Fibroblast of lung (primary cell): ENCODE measurements at regions not wholly inside any gene's neighbourhood (a gene's known extent, or its start where the extent isn't known, plus 50 kb on each side); places are given as distances from the start of the nearest gene placed in this dataset.

Experiments
- DNase-seq, 2 donors: peaks; one replicate each; pipeline versions ENCODE4 v3.0.0 to v3.0.0-alpha.2; 2010; ENCODE audit warnings: low read depth in 2 of 2
- H2AFZ ChIP-seq: 2 replicates; pipeline ENCODE4 v1.5.1; 2012; ENCODE audit warnings: low read length, control low read depth, inconsistent platforms
- H3K27ac ChIP-seq: 2 replicates; pipeline ENCODE4 v1.5.1; 2011; ENCODE audit warnings: low read length, control low read depth; ENCODE audit not compliant: insufficient read depth
- H3K27me3 ChIP-seq: 2 replicates; pipeline ENCODE4 v1.5.1; 2011; ENCODE audit warnings: mild to moderate bottlenecking, low read length; ENCODE audit not compliant: control insufficient read depth, insufficient read depth
- H3K36me3 ChIP-seq: 2 replicates; pipeline ENCODE4 v1.5.1; 2011; ENCODE audit warnings: low read length; ENCODE audit not compliant: control insufficient read depth, insufficient read depth
- H3K4me1 ChIP-seq: 2 replicates; pipeline ENCODE4 v1.5.1; 2011; ENCODE audit warnings: low read length; ENCODE audit not compliant: control insufficient read depth, insufficient read depth; ENCODE audit errors: extremely low read depth
- H3K4me2 ChIP-seq: 2 replicates; pipeline ENCODE4 v1.5.1; 2011; ENCODE audit warnings: low read length, control low read depth; ENCODE audit not compliant: insufficient read depth; ENCODE audit errors: extremely low read depth
- H3K4me3 ChIP-seq, 4 experiments: fragments of 200-600 bp in 1 of 4; sonication (generic) in 1 of 4; replicated peaks in 1 of 4; 2 replicates each; pipeline ENCODE4 v1.5.1; 2011 to 2016; ENCODE audit warnings: low read length in 4 of 4, low read depth in 3 of 4, mild to moderate bottlenecking in 3 of 4, control low read depth in 2 of 4, inconsistent platforms in 1 of 4, mixed read lengths in 1 of 4; ENCODE audit not compliant: insufficient read depth in 1 of 4; ENCODE audit errors: control extremely low read depth in 1 of 4
- H3K79me2 ChIP-seq: 2 replicates; pipeline ENCODE4 v1.5.1; 2012; ENCODE audit warnings: mild to moderate bottlenecking, low read length, inconsistent platforms; ENCODE audit not compliant: control insufficient read depth, insufficient read depth
- H3K9ac ChIP-seq: 2 replicates; pipeline ENCODE4 v1.5.1; 2011; ENCODE audit warnings: mild to moderate bottlenecking, low read length, control low read depth; ENCODE audit not compliant: insufficient read depth
- H3K9me3 ChIP-seq: 2 replicates; pipeline ENCODE4 v1.5.1; 2012; ENCODE audit warnings: low read depth, low read length; ENCODE audit not compliant: control insufficient read depth, insufficient read depth
- H4K20me1 ChIP-seq: 2 replicates; pipeline ENCODE4 v1.5.1; 2011; ENCODE audit warnings: low read length; ENCODE audit not compliant: control insufficient read depth, insufficient read depth; ENCODE audit errors: extremely low read depth
- CTCF ChIP-seq, 2 donors: IDR thresholded peaks in 1 of 2; conservative IDR thresholded peaks in 1 of 2; 1 replicate in 1 of 2; 2 replicates in 1 of 2; pipeline ENCODE4 v1.5.1; 2011 to 2012; ENCODE audit warnings: low read length in 2 of 2, control low read depth in 1 of 2, inconsistent platforms in 1 of 2, low read depth in 1 of 2, mild to moderate bottlenecking in 1 of 2
- EZH2 ChIP-seq: IDR thresholded peaks from 2 replicates; pipeline ENCODE4 v1.5.1; 2012; ENCODE audit warnings: low read length, control low read depth, mild to moderate bottlenecking; ENCODE audit errors: missing control alignments

- no peaks in the 10 kb centered on the region for H3K27me3 ChIP-seq
- H3K4me2 ChIP-seq = no peak overlapping the region
- DNase-seq = no peak
- TF ChIP-seq CTCF (conservative IDR thresholded peaks at IDR 0.05 in 1 of 2, IDR thresholded peaks at IDR 0.05 in 1 of 2; ENCODE audit: low read depth in 1 of 2, low read length in 2 of 2) = no peak
- TF ChIP-seq EZH2 = no peak
- H3K79me2 ChIP-seq = no peaks in the 10 kb centered on the region
- no peak overlapping the region for H2AFZ ChIP-seq
- H3K9me3 ChIP-seq = no peaks in the 10 kb centered on the region
- no peak overlapping the region for H3K4me3 ChIP-seq
- no peaks in the 10 kb centered on the region for H4K20me1 ChIP-seq
- H3K9ac ChIP-seq = no peak overlapping the region
- no peak overlapping the region for H3K27ac ChIP-seq
- H3K36me3 ChIP-seq = no peaks in the 10 kb centered on the region
- no peaks in the 10 kb centered on the region for H3K4me1 ChIP-seq
Observed at GRCh38 chr15:25239471-25240345, 199.1 kb downstream of the UBE3A start.

- DNase-seq = no peak
- Histone ChIP-seq H3K4me3 (no peak overlapping the region), H3K79me2 (no peaks in the 10 kb centered on the region), H3K4me2 (no peak overlapping the region), H2AFZ (no peak overlapping the region), H3K27me3 (no peaks in the 10 kb centered on the region), H3K9me3 (no peaks in the 10 kb centered on the region), H4K20me1 (no peaks in the 10 kb centered on the region), H3K4me1 (no peaks in the 10 kb centered on the region), H3K9ac (no peak overlapping the region), H3K36me3 (no peaks in the 10 kb centered on the region), H3K27ac (no peak overlapping the region)
- TF ChIP-seq CTCF (conservative IDR thresholded peaks at IDR 0.05 in 1 of 2, IDR thresholded peaks at IDR 0.05 in 1 of 2; ENCODE audit: low read depth in 1 of 2, low read length in 2 of 2) (no peak), EZH2 (no peak)
Observed at GRCh38 chr15:25240461-25241021, 198.3 kb downstream of the UBE3A start.

- Histone ChIP-seq H3K9me3 (no peaks in the 10 kb centered on the region), H3K27ac (no peak overlapping the region), H3K79me2 (no peaks in the 10 kb centered on the region), H3K9ac (no peak overlapping the region), H3K4me3 (no peak overlapping the region), H2AFZ (no peak overlapping the region), H3K36me3 (no peaks in the 10 kb centered on the region), H4K20me1 (no peaks in the 10 kb centered on the region), H3K4me2 (no peak overlapping the region), H3K27me3 (no peaks in the 10 kb centered on the region), H3K4me1 (no peaks in the 10 kb centered on the region)
- DNase-seq = no peak
- no peak for TF ChIP-seq EZH2
- TF ChIP-seq CTCF (conservative IDR thresholded peaks at IDR 0.05 in 1 of 2, IDR thresholded peaks at IDR 0.05 in 1 of 2; ENCODE audit: low read depth in 1 of 2, low read length in 2 of 2) = no peak
Observed at GRCh38 chr15:25241241-25241801, 197.5 kb downstream of the UBE3A start.
